ENCODE measurements at regions not wholly inside any gene's neighbourhood (a gene's known extent, or its start where the extent isn't known, plus 50 kb on each side); places are given as distances from the start of the nearest gene placed in this dataset.
"Not testable (repeated sequence)": the region's sequence is repeated elsewhere in the genome, so short reads cannot be mapped to it uniquely, and the experiment has no call there.

- in situ Hi-C loops (cut with MboI; ENCODE audit: low pct_unique_long_range_greater_than_20kb, low sequenced_read_pairs, unreplicated experiment), result no loop called here
- TF ChIP-seq, protein P1, sequence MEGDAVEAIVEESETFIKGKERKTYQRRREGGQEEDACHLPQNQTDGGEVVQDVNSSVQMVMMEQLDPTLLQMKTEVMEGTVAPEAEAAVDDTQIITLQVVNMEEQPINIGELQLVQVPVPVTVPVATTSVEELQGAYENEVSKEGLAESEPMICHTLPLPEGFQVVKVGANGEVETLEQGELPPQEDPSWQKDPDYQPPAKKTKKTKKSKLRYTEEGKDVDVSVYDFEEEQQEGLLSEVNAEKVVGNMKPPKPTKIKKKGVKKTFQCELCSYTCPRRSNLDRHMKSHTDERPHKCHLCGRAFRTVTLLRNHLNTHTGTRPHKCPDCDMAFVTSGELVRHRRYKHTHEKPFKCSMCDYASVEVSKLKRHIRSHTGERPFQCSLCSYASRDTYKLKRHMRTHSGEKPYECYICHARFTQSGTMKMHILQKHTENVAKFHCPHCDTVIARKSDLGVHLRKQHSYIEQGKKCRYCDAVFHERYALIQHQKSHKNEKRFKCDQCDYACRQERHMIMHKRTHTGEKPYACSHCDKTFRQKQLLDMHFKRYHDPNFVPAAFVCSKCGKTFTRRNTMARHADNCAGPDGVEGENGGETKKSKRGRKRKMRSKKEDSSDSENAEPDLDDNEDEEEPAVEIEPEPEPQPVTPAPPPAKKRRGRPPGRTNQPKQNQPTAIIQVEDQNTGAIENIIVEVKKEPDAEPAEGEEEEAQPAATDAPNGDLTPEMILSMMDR (IDR thresholded peaks at IDR 0.05; ENCODE audit: extremely low read depth, insufficient read depth, missing control alignments), result no peak
- DNase-seq (ENCODE audit: low spot score), result no peak
These were observed 89.9 kb downstream of the MZT1 start for GRCh38 chr13:72637561-72637960.

- TF ChIP-seq, protein P1 (IDR thresholded peaks at IDR 0.05; ENCODE audit: extremely low read depth, insufficient read depth, missing control alignments), result no peak
- no peak for DNase-seq (ENCODE audit: low spot score)
- in situ Hi-C loops (cut with MboI; ENCODE audit: low pct_unique_long_range_greater_than_20kb, low sequenced_read_pairs, unreplicated experiment), result no loop called here
These were observed 92.6 kb downstream of the MZT1 start for GRCh38 chr13:72634859-72635258.

DNA sequence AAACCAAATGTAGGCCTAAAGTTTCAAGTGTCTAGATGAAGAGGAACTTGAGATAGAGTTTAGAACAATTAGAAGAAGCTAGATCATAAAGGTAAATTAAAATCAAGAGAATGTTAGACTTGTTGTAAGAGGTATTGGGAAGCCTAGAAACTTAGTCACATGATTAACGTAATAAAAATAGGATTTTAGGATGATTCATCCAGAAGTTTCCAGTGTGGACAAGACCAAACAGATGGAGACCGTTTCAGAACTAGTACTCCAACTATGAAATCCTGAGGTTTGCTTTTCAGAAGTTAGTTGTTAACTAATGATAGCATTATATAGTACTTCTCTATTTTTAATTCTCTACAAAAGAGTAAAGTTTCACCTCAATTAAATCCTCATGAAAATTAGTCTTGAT is 104.9 kb downstream of the MZT1 start:
- in situ Hi-C loops (cut with MboI; ENCODE audit: low pct_unique_long_range_greater_than_20kb, low sequenced_read_pairs, unreplicated experiment), result no loop called here
- DNase-seq (ENCODE audit: low spot score), result no peak
- TF ChIP-seq, protein P1 (IDR thresholded peaks at IDR 0.05; ENCODE audit: extremely low read depth, insufficient read depth, missing control alignments), result no peak

- TF ChIP-seq, protein P1 (IDR thresholded peaks at IDR 0.05; ENCODE audit: extremely low read depth, insufficient read depth, missing control alignments), result no peak
- in situ Hi-C loops (cut with MboI; ENCODE audit: low pct_unique_long_range_greater_than_20kb, low sequenced_read_pairs, unreplicated experiment), result no loop called here
- DNase-seq (ENCODE audit: low spot score), result no peak
These were observed 106.6 kb downstream of the MZT1 start for GRCh38 chr13:72620874-72621273.

GRCh38 chr13:72617951-72618350 is 109.5 kb downstream of the MZT1 start:
- in situ Hi-C loops (cut with MboI; ENCODE audit: low pct_unique_long_range_greater_than_20kb, low sequenced_read_pairs, unreplicated experiment), result no loop called here
- TF ChIP-seq, protein P1 (IDR thresholded peaks at IDR 0.05; ENCODE audit: extremely low read depth, insufficient read depth, missing control alignments), result no peak
- DNase-seq (ENCODE audit: low spot score), result no peak

GRCh38 chr13:72617186-72617585 is 110.2 kb downstream of the MZT1 start:
- in situ Hi-C loops (cut with MboI; ENCODE audit: low pct_unique_long_range_greater_than_20kb, low sequenced_read_pairs, unreplicated experiment), result no loop called here
- no peak for DNase-seq (ENCODE audit: low spot score)
- TF ChIP-seq, protein P1 (IDR thresholded peaks at IDR 0.05; ENCODE audit: extremely low read depth, insufficient read depth, missing control alignments), result no peak

DNA sequence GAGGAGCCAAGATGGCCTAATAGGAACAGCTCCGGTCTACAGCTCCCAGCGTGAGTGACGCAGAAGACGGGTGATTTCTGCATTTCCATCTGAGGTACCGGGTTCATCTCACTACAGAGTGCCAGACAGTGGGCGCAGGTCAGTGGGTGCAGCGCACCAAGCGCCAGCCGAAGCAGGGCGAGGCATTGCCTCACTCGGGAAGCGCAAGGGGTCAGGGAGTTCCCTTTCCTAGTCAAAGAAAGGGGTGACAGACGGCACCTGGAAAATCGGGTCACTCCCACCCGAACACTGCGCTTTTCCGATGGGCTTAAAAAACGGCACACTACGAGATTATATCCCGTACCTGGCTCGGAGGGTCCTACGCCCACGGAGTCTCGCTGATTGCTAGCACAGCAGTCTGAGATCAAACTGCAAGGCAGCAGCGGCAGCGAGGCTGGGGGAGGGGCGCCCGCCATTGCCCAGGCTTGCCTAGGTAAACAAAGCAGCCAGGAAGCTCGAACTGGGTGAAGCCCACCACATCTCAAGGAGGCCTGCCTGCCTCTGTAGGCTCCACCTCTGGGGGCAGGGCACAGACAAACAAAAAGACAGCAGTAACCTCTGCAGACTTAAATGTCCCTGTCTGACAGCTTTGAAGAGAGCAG is 117.1 kb downstream of the MZT1 start:
- DNase-seq (ENCODE audit: low spot score); in situ Hi-C loops (cut with MboI; ENCODE audit: low pct_unique_long_range_greater_than_20kb, low sequenced_read_pairs, unreplicated experiment): not testable (repeated sequence)
